GM12892 (cell line): ENCODE measurements at regions not wholly inside any gene's neighbourhood (a gene's known extent, or its start where the extent isn't known, plus 50 kb on each side); places are given as distances from the start of the nearest gene placed in this dataset.

Source experiments
- POLR2A ChIP-seq: IDR thresholded peaks from 2 replicates; pipeline ENCODE4 v1.6.1; 2011; ENCODE audit warnings: low read depth, low read length, control low read depth
- POLR2AphosphoS5 ChIP-seq: IDR thresholded peaks from 2 replicates; pipeline ENCODE4 v1.6.1; 2011; ENCODE audit warnings: low read depth, low read length, control low read depth
- TAF1 ChIP-seq: IDR thresholded peaks from 2 replicates; pipeline ENCODE4 v1.6.1; 2011; ENCODE audit warnings: low read depth, mild to moderate bottlenecking, control low read depth, low read length, borderline replicate concordance

DNA sequence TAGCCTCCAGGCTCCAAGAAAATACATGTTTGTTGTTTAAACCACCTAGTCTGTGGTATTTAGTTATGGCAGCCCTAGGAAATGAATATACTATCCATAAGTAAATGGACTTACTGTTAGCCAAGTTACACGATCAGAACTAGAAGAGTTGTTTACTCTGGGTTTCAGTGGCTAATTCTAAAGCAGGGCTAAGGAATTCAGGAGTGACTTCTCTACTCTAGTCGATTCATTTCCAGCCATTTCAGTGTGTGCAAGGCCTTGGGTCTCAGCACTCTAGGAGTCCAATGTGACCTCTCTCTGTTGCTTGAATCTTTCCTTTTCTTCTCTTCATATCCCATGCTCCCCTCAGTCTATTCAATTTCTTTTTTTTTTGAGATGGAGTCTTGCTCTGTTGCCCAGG, 66.7 kb downstream of the BHLHE40 start:
- no peak for TF ChIP-seq POLR2A
- TF ChIP-seq POLR2AphosphoS5, result no peak
- TF ChIP-seq TAF1, result no peak
